ENCODE measurements at regions not wholly inside any gene's neighbourhood (a gene's known extent, or its start where the extent isn't known, plus 50 kb on each side); places are given as distances from the start of the nearest gene placed in this dataset.

DNA sequence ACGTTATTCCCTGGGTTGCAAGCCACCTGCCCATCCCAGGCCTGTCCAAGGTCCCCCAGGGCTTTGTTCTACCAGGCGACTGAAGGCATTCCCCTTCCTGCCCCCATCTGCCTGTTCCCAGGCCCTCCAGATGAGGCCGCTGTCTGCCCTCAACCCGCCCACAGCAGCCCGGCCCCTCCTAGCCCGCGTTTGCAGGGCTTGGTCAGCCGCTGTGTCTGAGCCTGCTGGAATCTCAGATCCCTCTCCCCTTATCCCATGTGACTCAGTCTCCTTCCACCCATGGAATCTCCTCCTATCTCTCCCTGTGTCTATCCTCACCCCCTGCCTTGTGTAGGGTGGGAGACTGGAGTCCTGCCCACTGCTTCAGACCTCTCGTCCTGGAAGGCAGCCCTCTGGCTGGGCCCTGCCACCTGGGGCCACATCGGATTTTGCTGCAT lies 186.0 kb upstream of the TNRC6C start (continued):
- TF ChIP-seq NR0B2 (CRISPR knock-in tag; IDR thresholded peaks at IDR 0.05) (no peak), ZNF660 (CRISPR knock-in tag; IDR thresholded peaks at IDR 0.05; ENCODE audit: borderline replicate concordance, low read depth) (no peak), ZNF34 (CRISPR knock-in tag; IDR thresholded peaks at IDR 0.05; ENCODE audit: borderline replicate concordance) (no peak), TBL1XR1 (IDR thresholded peaks at IDR 0.05; ENCODE audit: borderline replicate concordance, low read length, partially characterized antibody) (peak; percentile 26), NONO (IDR thresholded peaks at IDR 0.05) (no peak), NONO (CRISPR knock-in tag; conservative IDR thresholded peaks at IDR 0.05) (no peak), RFXAP (CRISPR knock-in tag; IDR thresholded peaks at IDR 0.05; ENCODE audit: borderline replicate concordance) (0 out of 2 replicates have a peak, but pooled peaks have one; percentile 38), ZNF557 (CRISPR knock-in tag; IDR thresholded peaks at IDR 0.05) (no peak), ZNF274 (CRISPR knock-in tag; IDR thresholded peaks at IDR 0.05) (0 out of 2 replicates have a peak, but pooled peaks have one; percentile 34), SALL2 (CRISPR knock-in tag; IDR thresholded peaks at IDR 0.05) (no peak), ZNF619 (CRISPR knock-in tag; IDR thresholded peaks at IDR 0.05) (no peak), CHD4 (IDR thresholded peaks at IDR 0.05; ENCODE audit: borderline replicate concordance, low read length) (no peak), NFKB2 (CRISPR knock-in tag; IDR thresholded peaks at IDR 0.05; ENCODE audit: borderline replicate concordance) (peak; percentile 37; the same call in 1 of the 2 replicates), SP4 (CRISPR knock-in tag; IDR thresholded peaks at IDR 0.05) (peak; percentile 20; the same call in 1 of the 2 replicates), XRCC5 (optimal IDR thresholded peaks at IDR 0.05; ENCODE audit: low read length) (peak; percentile 91), ZSCAN20 (CRISPR knock-in tag; IDR thresholded peaks at IDR 0.05; ENCODE audit: borderline replicate concordance) (no peak), EZH2 (conservative IDR thresholded peaks at IDR 0.05; ENCODE audit: low read depth, low read length) (0 out of 2 replicates have a peak, but pooled peaks have one; percentile 55), AKAP8 (CRISPR knock-in tag; IDR thresholded peaks at IDR 0.05) (no peak), YEATS4 (CRISPR knock-in tag; IDR thresholded peaks at IDR 0.05; ENCODE audit: borderline replicate concordance) (no peak), GZF1 (CRISPR knock-in tag; IDR thresholded peaks at IDR 0.05) (no peak), ZNF839 (CRISPR knock-in tag; IDR thresholded peaks at IDR 0.05; ENCODE audit: borderline replicate concordance) (peak; percentile 80; the same call in 1 of the 2 replicates), ZNF331 (CRISPR knock-in tag; IDR thresholded peaks at IDR 0.05) (peak; percentile 28; the same call in 1 of the 2 replicates), ZNF496 (CRISPR knock-in tag; IDR thresholded peaks at IDR 0.05; ENCODE audit: insufficient replicate concordance) (no peak), PITX1 (CRISPR knock-in tag; IDR thresholded peaks at IDR 0.05) (no peak), HOXA3 (CRISPR knock-in tag; IDR thresholded peaks at IDR 0.05) (peak; percentile 22; the same call in 1 of the 2 replicates)
- TF ChIP-seq, protein P1, sequence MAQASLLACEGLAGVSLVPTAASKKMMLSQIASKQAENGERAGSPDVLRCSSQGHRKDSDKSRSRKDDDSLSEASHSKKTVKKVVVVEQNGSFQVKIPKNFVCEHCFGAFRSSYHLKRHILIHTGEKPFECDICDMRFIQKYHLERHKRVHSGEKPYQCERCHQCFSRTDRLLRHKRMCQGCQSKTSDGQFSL (CRISPR knock-in tag; IDR thresholded peaks at IDR 0.05) = no peak
- TF ChIP-seq, protein P2, sequence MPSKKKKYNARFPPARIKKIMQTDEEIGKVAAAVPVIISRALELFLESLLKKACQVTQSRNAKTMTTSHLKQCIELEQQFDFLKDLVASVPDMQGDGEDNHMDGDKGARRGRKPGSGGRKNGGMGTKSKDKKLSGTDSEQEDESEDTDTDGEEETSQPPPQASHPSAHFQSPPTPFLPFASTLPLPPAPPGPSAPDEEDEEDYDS (CRISPR knock-in tag; IDR thresholded peaks at IDR 0.05) = 0 out of 2 replicates have a peak, but pooled peaks have one; percentile 12
- TF ChIP-seq, protein P3, sequence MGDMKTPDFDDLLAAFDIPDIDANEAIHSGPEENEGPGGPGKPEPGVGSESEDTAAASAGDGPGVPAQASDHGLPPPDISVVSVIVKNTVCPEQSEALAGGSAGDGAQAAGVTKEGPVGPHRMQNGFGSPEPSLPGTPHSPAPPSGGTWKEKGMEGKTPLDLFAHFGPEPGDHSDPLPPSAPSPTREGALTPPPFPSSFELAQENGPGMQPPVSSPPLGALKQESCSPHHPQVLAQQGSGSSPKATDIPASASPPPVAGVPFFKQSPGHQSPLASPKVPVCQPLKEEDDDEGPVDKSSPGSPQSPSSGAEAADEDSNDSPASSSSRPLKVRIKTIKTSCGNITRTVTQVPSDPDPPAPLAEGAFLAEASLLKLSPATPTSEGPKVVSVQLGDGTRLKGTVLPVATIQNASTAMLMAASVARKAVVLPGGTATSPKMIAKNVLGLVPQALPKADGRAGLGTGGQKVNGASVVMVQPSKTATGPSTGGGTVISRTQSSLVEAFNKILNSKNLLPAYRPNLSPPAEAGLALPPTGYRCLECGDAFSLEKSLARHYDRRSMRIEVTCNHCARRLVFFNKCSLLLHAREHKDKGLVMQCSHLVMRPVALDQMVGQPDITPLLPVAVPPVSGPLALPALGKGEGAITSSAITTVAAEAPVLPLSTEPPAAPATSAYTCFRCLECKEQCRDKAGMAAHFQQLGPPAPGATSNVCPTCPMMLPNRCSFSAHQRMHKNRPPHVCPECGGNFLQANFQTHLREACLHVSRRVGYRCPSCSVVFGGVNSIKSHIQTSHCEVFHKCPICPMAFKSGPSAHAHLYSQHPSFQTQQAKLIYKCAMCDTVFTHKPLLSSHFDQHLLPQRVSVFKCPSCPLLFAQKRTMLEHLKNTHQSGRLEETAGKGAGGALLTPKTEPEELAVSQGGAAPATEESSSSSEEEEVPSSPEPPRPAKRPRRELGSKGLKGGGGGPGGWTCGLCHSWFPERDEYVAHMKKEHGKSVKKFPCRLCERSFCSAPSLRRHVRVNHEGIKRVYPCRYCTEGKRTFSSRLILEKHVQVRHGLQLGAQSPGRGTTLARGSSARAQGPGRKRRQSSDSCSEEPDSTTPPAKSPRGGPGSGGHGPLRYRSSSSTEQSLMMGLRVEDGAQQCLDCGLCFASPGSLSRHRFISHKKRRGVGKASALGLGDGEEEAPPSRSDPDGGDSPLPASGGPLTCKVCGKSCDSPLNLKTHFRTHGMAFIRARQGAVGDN (CRISPR knock-in tag; IDR thresholded peaks at IDR 0.05) = peak; percentile 49

Data from HepG2 (cell line).